ENCODE measurements at regions not wholly inside any gene's neighbourhood (a gene's known extent, or its start where the extent isn't known, plus 50 kb on each side); places are given as distances from the start of the nearest gene placed in this dataset.
"Not testable (repeated sequence)": the region's sequence is repeated elsewhere in the genome, so short reads cannot be mapped to it uniquely, and the experiment has no call there.

GRCh38 chr3:144864646-144865045 is 893.0 kb downstream of the DIPK2A start:
- DNase-seq = peak; percentile 17

GRCh38 chr3:144865948-144866347 is 894.3 kb downstream of the DIPK2A start:
- DNase-seq = no peak

DNA sequence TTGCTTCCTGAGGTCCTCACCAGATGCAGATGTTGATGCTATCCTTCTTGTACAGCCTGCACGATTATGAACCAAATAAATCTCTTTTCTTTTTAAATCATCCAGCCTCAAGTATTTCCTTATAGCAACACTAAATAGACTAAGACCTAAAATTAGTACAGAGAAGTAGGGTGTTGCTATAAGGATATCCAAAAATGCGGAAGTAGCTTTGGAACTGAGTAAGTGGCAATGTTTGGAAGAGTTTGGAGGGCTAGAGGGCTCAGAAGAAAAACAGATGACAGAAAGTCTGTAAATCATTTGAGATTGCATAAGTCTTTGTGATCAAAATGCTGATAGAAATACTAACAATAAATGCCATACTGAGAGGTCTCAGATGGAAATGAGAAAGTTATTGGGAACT is 894.9 kb downstream of the DIPK2A start:
- no peak for DNase-seq

GRCh38 chr3:144868506-144868905 is 896.9 kb downstream of the DIPK2A start:
- DNase-seq = no peak

DNA sequence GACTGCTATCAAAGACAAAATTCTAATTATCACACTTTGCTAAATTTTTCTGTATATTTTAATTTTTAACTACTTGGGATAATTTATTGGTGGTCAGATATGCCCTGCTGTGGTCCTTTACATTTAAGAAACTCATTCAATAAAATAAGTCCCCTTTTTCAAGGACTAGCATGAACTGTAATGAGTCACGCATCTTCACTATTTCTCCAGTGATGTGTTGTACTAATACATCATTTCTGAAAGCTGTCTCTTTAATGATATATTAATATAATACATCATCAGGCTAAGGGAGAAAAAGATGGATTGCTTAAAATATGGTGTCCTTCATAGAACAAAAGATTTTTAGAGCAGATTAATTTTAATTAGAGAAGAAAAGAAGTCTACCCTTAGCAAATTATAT is 901.4 kb downstream of the DIPK2A start:
- DNase-seq = no peak

- no peak for DNase-seq
Observed at GRCh38 chr3:144875211-144875610, 903.6 kb downstream of the DIPK2A start.

GRCh38 chr3:144877356-144877755 is 905.7 kb downstream of the DIPK2A start:
- DNase-seq = no peak

GRCh38 chr3:144879701-144880100 is 908.1 kb downstream of the DIPK2A start:
- no peak for DNase-seq

DNA sequence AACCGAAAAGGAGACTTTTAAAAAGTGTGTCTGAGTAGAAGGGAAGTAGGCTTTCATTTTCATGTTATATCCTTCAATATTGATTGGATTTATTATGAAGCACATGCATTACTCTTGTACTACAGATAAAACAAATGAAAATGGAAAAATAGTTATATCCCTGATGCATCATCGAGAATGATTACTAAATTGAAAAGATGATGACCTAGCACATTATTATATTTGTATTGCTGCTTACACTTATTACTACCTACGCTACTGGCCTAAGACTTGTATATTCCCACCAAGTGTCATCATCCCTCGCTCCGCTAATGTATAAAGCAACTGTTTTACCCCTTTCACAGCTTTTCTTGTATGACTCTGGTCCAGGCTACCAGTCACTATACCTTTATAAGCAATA is 922.4 kb downstream of the DIPK2A start:
- DNase-seq = no peak

DNA sequence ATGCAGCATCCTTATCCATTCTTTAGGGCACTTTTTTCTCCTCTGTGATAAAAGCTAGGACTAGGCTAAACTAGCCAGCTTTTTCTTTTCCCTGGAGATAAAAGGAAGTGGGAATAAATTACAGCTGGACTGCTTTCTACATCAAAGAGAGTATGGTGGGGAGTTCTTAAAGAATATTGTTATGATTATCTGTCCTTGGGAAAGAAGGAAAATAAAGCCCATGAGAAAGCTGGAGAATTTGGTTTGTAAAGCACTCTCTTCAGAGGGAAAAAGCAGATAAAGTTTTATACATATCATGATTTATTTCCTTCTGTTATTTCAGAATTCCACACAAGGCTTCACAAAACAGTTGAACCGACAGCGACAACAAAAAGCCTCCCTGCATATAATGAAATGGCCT is 923.0 kb downstream of the DIPK2A start:
- DNase-seq = no peak

DNA sequence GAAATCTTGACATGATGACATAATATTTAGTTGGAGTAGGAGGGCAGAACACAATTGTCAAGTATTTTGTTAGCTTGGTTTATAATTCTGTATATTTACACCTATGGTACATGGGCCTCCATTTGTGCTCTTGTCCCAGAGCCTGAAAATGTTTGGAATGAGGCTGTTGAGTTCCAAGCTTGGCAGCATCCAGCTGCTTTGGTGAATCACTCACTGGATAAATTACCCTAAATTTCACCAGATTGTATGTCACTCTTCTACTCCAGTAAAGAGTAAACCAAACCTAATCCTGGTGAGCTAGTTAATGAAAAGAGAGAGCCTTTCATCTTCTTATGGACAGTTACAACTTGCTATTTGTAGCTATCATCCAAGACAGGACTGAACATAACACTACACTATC is 928.7 kb downstream of the DIPK2A start:
- DNase-seq = no peak

- DNase-seq = not testable (repeated sequence)
Observed at GRCh38 chr3:144907581-144907980, 936.0 kb downstream of the DIPK2A start.

- DNase-seq = no peak
Observed at GRCh38 chr3:144912968-144913367, 941.3 kb downstream of the DIPK2A start.

- no peak for DNase-seq
Observed at GRCh38 chr3:144915202-144915601, 943.6 kb downstream of the DIPK2A start.

GRCh38 chr3:144921710-144922109 is 950.1 kb downstream of the DIPK2A start:
- no peak for DNase-seq

- no peak for DNase-seq
Observed at GRCh38 chr3:144923046-144923775, 951.6 kb downstream of the DIPK2A start.

DNA sequence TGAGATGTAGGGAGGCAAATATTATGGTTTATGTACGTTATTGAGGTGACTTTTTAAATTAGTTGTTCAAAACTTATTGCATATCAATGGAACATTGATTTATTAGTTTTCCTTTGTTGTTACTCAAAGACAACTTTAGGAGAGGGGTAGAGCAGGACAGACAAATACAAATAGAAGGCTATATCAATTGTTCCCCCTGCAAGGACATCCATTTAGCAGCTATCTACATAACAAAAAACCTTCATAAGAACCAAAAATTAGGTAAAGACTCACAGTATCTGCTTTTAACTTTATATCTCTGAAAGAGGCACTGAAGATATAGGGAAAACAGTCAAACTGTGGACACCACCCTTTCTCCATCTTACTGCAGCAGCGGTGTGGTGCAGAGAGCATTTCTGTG is 958.8 kb downstream of the DIPK2A start:
- DNase-seq = no peak

DNA sequence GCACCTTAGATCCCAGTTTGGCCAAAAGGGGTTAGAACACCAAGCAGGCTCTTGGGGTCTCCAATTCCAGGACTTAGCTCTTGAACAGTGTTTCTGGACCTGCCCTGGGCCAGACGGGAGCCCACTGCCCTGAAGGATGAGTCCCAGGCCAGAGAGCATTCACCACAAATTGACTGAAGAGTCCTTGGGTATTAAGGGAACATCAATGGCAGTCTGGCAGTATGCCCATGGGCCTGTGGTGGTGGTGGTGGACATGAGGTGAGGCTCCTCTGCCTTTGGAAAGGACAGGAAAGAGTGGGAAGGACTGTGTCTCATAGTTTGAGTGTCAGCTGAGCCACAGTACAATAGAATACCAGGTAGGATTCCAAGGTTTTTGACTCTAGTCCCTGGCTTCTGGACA is 960.0 kb downstream of the DIPK2A start:
- DNase-seq = no peak

DNA sequence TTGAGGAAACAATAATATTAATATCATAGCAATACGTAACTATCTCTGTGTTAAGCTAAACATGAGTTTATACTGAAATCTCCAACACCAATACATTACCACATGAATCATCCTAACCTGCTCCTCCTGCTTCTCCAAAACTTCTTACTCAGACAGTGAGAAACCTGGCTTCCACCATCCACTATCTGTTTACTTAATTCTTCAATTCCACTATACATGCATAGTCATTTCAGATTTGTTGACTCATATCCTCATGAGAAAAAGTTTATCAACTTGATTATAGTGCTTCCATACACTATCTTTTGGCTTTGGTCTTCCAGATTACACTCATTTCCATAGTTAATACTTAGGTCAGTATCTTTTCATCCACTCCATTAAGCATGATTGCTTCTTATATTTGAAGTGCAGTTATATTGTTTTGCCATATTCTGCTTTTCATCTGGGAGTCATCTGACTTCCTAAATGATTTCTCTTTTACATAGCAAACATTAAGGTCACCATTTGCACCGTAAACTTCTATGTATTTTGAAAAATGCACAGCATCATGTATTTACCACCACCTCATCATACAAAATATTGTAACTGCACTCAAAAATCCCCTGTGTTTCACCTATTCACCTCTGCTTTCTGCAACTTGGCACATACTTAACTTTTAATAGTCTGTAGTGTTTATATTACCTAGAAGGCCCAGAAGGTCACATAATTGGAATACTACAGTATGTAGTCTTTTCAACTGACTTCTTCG is 970.6 kb downstream of the DIPK2A start:
- DNase-seq = no peak

DNA sequence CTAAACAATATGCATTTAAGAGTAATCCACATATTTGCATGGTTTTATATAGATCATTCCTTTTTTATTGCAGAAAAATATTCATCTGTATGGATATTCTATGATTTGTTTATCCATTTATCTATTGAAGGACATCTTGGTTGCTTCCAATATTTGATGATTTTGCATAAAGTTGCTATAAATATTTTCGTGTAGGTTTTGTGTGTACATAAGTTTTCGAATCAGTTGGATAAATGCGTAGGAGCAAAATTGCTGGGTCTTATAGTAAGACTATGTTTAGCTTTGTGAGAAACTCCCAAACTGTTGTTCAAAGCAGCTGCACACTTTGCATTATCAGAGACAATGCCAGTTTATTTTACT is 971.2 kb downstream of the DIPK2A start:
- no peak for DNase-seq

- no peak for DNase-seq
Observed at GRCh38 chr3:144947895-144948294, 976.3 kb downstream of the DIPK2A start.

- DNase-seq = no peak
Observed at GRCh38 chr3:144948711-144949110, 977.1 kb downstream of the DIPK2A start.

DNA sequence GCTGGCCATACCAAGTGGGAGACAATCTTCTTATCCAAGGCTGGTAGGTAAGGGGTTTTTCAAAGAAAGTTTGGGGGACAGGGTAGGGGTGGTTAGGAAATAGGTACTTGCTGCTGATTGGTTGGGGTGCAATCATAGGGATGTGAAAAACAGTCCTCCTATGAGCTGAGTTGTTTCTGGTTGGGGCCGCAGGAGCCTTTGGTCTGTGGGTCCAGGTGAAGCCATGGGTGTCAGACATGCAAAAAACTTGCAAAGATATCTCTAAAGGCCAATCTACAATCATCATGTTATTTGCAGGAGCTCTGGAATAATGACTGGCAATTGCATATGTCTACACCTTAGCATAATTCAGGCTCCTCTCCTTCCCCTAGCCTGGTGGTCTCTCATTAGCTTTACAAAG is 982.3 kb downstream of the DIPK2A start:
- DNase-seq = no peak

GRCh38 chr3:144957398-144958101 is 985.9 kb downstream of the DIPK2A start:
- DNase-seq = peak; percentile 53

Data from NCI-H1436 (cell line).